GM19193 (cell line): ENCODE measurements at regions not wholly inside any gene's neighbourhood (a gene's known extent, or its start where the extent isn't known, plus 50 kb on each side); places are given as distances from the start of the nearest gene placed in this dataset.

ENCODE experiments used
- POLR2A ChIP-seq: IDR thresholded peaks from 4 replicates; pipeline ENCODE4 v1.6.1; 2011; ENCODE audit not compliant: insufficient read depth, insufficient read length; ENCODE audit errors: extremely low read depth

DNA sequence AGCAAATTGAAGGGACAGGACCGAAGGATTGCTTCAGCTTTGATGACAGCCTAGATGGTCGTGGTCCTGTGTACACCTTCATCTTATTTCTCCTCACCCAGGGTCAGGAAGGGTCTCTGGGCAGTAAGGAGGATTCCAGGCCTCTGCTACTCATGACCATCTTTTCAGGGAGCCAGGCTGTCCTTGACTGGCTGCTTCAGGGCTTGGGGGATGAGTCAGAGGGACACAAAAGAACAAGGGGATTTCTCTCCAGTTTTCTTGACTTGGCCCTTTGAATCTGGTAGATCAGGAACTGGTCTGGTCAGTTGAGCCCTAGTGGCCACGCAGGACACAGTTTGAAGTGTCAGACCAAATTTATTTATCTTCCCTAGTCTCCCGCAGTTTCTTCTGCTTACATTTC, 402.1 kb upstream of the CHD6 start:
- TF ChIP-seq POLR2A, result no peak

- no peak for TF ChIP-seq POLR2A
Measured at GRCh38 chr20:42018979-42019378, 400.8 kb upstream of the CHD6 start.

- no peak for TF ChIP-seq POLR2A
Measured at GRCh38 chr20:42010090-42010489, 391.9 kb upstream of the CHD6 start.

- no peak for TF ChIP-seq POLR2A
Measured at GRCh38 chr20:42007251-42007650, 389.1 kb upstream of the CHD6 start.

DNA sequence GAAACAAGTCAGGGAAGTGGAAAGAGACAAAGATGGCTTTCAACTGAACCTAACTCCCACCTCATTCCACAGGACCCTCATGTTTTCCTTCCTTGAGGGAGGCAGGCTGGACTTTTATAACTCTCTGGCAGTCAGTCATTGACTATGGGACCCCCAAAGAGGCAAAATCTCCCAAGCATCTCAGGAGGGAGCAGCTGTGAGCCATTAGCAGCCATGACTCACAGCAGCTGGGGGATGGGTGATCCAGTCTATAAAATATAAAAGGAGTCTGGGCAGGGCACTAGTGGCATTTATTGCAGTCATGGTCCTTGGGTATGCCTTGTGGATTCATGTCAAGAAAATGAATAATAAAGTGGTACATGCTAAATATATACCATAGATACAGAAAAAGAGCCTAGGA, 387.0 kb upstream of the CHD6 start:
- TF ChIP-seq POLR2A, result no peak

DNA sequence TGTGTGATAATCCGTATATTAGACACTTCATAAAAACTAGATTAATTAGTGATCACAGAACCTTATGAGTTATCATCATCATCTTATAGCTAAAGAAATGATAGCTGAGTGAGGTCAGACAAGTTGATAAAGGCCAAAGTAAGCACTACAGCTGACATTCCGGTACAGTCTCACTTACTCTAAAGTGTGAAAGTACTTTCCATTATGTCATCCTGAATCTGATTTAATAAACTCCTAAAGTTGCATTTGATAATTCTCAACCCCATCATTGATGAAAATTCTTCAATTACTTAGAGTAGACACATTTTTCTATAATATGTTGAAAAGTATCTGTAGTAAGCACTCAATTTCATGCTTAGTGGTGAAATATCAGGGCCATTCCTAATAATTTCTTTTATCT, 385.2 kb upstream of the CHD6 start:
- no peak for TF ChIP-seq POLR2A

GRCh38 chr20:41998539-41999341, 380.6 kb upstream of the CHD6 start:
- TF ChIP-seq POLR2A, result no peak

DNA sequence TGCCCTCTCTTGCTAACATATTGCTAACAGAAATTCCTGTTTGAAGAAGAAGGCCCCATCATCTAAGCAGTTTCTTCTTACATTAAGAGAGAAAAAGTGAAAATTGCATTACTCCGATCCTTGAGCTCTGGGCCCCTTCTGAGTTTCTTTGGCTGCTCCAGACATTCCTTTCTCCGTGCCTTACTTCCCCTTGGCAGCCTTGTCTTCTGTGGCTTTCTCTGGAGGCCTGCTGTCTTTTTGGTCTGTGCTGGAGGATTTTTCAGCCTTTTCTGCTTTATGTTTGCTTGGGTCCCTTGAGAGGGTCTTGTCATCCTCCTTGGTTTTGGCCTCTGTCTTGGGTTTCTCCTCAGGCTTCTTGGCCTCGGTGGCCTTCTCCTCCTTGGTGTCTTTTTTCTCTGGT, 378.8 kb upstream of the CHD6 start:
- TF ChIP-seq POLR2A, result no peak

DNA sequence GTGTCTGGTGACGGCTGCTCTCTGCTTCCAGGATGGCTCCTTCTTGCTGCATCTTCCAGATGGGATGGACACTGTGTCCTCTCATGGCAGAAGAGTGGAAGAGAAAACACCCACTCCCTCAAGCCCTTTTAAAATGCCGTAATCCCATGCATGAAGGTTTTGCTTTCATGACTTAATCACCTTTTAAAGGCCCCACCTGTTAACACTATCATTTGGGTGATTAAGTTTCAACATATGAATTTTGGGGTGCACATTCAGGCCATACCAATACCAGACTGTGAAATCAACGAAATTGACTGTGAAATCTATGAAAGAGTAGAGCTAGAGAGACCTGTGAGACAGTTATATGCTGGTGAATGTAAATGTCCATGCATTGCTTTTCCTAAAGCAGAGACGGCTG, 374.3 kb upstream of the CHD6 start:
- TF ChIP-seq POLR2A, result no peak

DNA sequence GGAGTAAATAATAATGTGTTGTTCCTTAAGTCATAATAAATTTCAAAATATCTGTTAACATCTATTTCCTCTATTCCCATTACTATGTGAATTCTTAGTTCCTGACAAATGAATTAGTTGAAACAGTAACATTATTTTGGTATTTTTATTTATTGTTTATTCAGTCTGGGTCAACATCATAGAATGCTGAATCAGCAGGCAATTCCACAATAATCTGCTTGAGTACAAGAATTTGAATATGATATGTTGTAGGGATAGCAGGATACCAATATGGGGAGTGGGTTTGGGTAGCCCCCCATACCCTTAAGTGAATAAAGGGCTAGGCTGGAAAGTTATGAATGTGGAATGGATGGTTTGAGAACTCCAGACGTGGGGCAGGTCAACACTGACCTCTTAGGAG, 373.2 kb upstream of the CHD6 start:
- no peak for TF ChIP-seq POLR2A

- no peak for TF ChIP-seq POLR2A
Measured at GRCh38 chr20:41989935-41990635, 371.9 kb upstream of the CHD6 start.

DNA sequence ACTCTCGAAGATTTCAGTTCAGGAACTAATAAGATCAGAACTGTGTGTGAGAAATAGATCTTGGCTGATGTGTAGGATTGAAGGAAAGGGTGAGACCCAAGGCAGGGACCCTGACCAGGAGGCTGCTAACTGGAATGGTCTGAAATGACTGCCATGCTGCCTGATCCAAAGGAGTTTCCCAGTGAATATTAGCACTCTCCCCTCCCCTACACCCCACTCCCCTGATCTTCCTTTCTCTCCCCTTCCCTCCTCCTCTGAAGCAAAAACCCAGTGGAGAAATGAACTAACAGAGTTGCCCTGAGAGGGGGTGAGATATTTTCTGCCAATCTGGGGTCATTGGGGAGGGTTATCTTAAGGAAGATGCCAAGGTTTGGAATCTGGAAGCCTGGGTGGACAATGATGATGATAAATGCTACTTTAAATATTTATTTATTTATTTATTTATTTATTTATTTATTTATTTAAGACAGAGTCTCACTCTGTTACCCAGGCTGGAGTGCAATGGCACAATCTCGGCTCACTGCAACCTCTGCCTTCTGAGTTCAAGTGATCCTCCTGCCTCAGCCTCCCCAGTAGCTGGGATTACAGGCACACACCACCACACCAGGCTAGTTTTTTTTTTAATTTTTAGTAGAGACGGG, 371.0 kb upstream of the CHD6 start:
- TF ChIP-seq POLR2A, result no peak

- TF ChIP-seq POLR2A, result no peak
Measured at GRCh38 chr20:41984031-41984430, 365.9 kb upstream of the CHD6 start.

DNA sequence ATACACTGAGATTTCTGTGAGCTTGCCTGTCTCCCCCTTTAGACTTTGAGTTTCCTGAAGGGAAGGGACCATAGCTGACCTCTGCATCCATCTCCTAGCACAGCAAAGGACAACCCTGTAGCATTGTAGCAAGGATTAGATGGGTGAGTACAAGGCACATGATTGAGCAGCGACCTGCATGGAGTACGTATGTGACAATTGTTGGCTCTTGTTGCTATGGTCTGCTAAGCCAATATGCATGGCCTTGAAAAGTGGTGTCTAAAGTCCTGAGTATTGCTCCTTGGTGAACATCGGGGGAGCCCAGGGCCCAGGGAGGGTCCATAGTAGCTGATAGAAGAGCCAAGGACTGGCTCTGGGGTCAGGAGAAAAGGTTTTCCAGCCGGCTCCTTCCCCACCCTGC, 365.0 kb upstream of the CHD6 start:
- TF ChIP-seq POLR2A, result no peak

GRCh38 chr20:41981746-41982145, 363.6 kb upstream of the CHD6 start:
- no peak for TF ChIP-seq POLR2A

DNA sequence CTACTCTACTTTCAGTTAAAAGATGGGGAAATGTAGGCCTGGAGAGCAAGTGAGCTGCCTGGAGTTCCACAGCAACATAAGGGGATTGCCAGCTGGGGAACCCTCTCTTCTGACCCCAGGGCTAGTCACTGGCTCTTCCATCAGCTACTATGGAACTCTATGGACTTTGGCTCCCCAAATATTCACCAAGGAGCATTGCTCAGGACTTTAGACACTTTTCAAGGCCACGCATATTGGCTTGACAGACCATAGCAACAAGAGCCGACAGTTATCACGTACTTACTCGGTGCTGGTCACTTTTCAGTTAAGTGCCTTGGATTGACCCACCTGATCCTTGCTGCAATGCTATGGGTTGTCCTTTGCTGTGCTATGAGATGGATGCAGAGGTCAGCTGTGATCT, 360.7 kb upstream of the CHD6 start:
- TF ChIP-seq POLR2A, result no peak

DNA sequence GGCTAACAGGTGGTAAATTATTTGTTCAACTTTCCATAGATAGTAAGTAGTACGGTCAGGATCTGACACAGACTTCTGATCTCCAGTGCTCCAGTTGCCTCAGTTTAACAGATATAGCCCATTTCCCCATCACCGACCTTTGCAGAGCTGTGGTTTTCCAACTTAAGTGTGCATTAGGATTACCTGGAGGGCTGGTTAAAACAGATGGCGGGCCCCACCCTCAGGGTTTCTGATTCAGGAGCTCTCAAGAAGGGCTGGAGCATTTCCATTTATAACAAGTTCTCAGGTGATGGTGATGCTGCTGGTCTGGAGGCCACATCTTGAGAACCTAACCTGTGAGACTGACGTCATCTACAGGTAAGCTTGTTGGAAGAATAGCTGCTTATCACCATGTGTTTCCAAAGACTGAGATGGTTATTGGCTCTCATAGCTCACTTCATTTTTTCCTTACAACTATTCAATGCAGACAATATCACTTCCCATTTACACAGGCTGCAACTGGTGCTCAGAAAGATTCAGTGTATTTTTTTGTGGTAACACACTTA, 360.1 kb upstream of the CHD6 start:
- TF ChIP-seq POLR2A, result no peak

- TF ChIP-seq POLR2A, result no peak
Measured at GRCh38 chr20:41969656-41970055, 351.5 kb upstream of the CHD6 start.
